ENCODE measurements at regions not wholly inside any gene's neighbourhood (a gene's known extent, or its start where the extent isn't known, plus 50 kb on each side); places are given as distances from the start of the nearest gene placed in this dataset.

- no peak for DNase-seq (ENCODE audit: low spot score)
- TF ChIP-seq FOXA1 (IDR thresholded peaks at IDR 0.05) (no peak), ATF3 (IDR thresholded peaks at IDR 0.05) (no peak), ZBTB33 (IDR thresholded peaks at IDR 0.05) (no peak), REST (IDR thresholded peaks at IDR 0.05) (no peak), FOXA2 (IDR thresholded peaks at IDR 0.05) (no peak), NR2F2 (IDR thresholded peaks at IDR 0.05) (no peak), MAX (IDR thresholded peaks at IDR 0.05) (no peak), GABPA (IDR thresholded peaks at IDR 0.05 in 1 of 2, conservative IDR thresholded peaks at IDR 0.05 in 1 of 2) (no peak), SP1 (IDR thresholded peaks at IDR 0.05) (no peak), RAD21 (IDR thresholded peaks at IDR 0.05) (no peak), YY1 (IDR thresholded peaks at IDR 0.05) (no peak), HNF4A (conservative IDR thresholded peaks at IDR 0.05) (no peak), JUND (IDR thresholded peaks at IDR 0.05) (no peak), CTCF (IDR thresholded peaks at IDR 0.05; ENCODE audit: low read depth, low read length, missing input control) (no peak), RXRA (IDR thresholded peaks at IDR 0.05) (no peak), TAF1 (conservative IDR thresholded peaks at IDR 0.05) (no peak)
- H3K36me3 ChIP-seq (ENCODE audit: control insufficient read depth in 4 of 4, insufficient read depth in 3 of 4, low read depth in 1 of 4, low read length in 3 of 4): no peaks in the 10 kb centered on the region
- H3K27me3 ChIP-seq (ENCODE audit: control insufficient read depth in 4 of 4, insufficient read depth in 4 of 4, low read length in 3 of 4): no peaks in the 10 kb centered on the region
- H3K27ac ChIP-seq (ENCODE audit: low read depth in 1 of 2, low read length in 2 of 2): no peak overlapping the region
- H3K9ac ChIP-seq (ENCODE audit: low read depth in 1 of 2, low read length in 2 of 2): no peak overlapping the region
- no peak overlapping the region for H3K4me3 ChIP-seq (ENCODE audit: low read depth in 1 of 3, low read length in 3 of 3)
- 74% methylated on average over 36 of the region's 36 CpGs for whole genome bisulfite sequencing
- H3K9me3 ChIP-seq (ENCODE audit: control insufficient read depth in 4 of 4, low read length in 3 of 4): no peaks in the 10 kb centered on the region
- H3K4me1 ChIP-seq (ENCODE audit: control insufficient read depth in 4 of 4, insufficient read depth in 4 of 4, low read length in 3 of 4): no peaks in the 10 kb centered on the region
Measured at GRCh38 chr14:104421892-104422828, 157.4 kb upstream of the C14orf180 start.
